Activated T-helper 17 cell treated with anti-CD3 and anti-CD28 coated beads, Interleukin-2, amount 50 U/mL, for 72 hours (primary cell): ENCODE measurements at regions not wholly inside any gene's neighbourhood (a gene's known extent, or its start where the extent isn't known, plus 50 kb on each side); places are given as distances from the start of the nearest gene placed in this dataset.

Experiments used
- ATAC-seq: fragments of 150-1000 bp; cut with Tn5 transposase; replicated peaks from 2 replicates; pipeline ENCODE4 v1.10.0; 2021; ENCODE audit warnings: mild to moderate bottlenecking, moderate library complexity
- H3K27ac Mint-ChIP-seq: one replicate; pipeline ENCODE4 v1.8.0; 2022; ENCODE audit warnings: mixed read lengths
- H3K27me3 Mint-ChIP-seq: one replicate; pipeline ENCODE4 v1.8.0; 2022; ENCODE audit warnings: mixed read lengths
- H3K36me3 Mint-ChIP-seq: one replicate; pipeline ENCODE4 v1.8.0; 2022; ENCODE audit warnings: low read depth, mild to moderate bottlenecking, mixed read lengths
- H3K4me1 Mint-ChIP-seq: one replicate; pipeline ENCODE4 v1.8.0; 2022; ENCODE audit warnings: mixed read lengths
- H3K4me3 Mint-ChIP-seq: one replicate; pipeline ENCODE4 v1.8.0; 2022; ENCODE audit warnings: mild to moderate bottlenecking, mixed read lengths
- H3K9me3 Mint-ChIP-seq: one replicate; pipeline ENCODE4 v1.8.0; 2022; ENCODE audit warnings: mixed read lengths

- Mint-ChIP-seq H3K36me3 (no peaks in the 10 kb centered on the region), H3K4me1 (no peaks in the 10 kb centered on the region), H3K9me3 (peaks cover 21% of the 10 kb centered on the region), H3K4me3 (no peak overlapping the region), H3K27ac (no peak overlapping the region), H3K27me3 (no peaks in the 10 kb centered on the region)
- ATAC-seq: no peak
Measured at GRCh38 chr4:23533859-23534258, 356.0 kb downstream of the PPARGC1A start.

GRCh38 chr4:23516716-23517115, 373.1 kb downstream of the PPARGC1A start:
- Mint-ChIP-seq H3K36me3 (no peaks in the 10 kb centered on the region), H3K9me3 (peaks cover 13% of the 10 kb centered on the region), H3K4me1 (no peaks in the 10 kb centered on the region), H3K27me3 (no peaks in the 10 kb centered on the region), H3K27ac (no peak overlapping the region), H3K4me3 (no peak overlapping the region)
- ATAC-seq: no peak

GRCh38 chr4:23504083-23504482, 385.8 kb downstream of the PPARGC1A start:
- H3K4me1 Mint-ChIP-seq: no peaks in the 10 kb centered on the region
- H3K27me3 Mint-ChIP-seq: no peaks in the 10 kb centered on the region
- no peak overlapping the region for H3K27ac Mint-ChIP-seq
- ATAC-seq: no peak
- H3K9me3 Mint-ChIP-seq: no peaks in the 10 kb centered on the region
- no peak overlapping the region for H3K4me3 Mint-ChIP-seq
- H3K36me3 Mint-ChIP-seq: no peaks in the 10 kb centered on the region

GRCh38 chr4:23500894-23501449, 388.9 kb downstream of the PPARGC1A start:
- no peaks in the 10 kb centered on the region for H3K4me1 Mint-ChIP-seq
- H3K27ac Mint-ChIP-seq: no peak overlapping the region
- no peaks in the 10 kb centered on the region for H3K36me3 Mint-ChIP-seq
- H3K4me3 Mint-ChIP-seq: no peak overlapping the region
- ATAC-seq: no peak
- H3K27me3 Mint-ChIP-seq: no peaks in the 10 kb centered on the region
- peaks cover 10% of the 10 kb centered on the region for H3K9me3 Mint-ChIP-seq

GRCh38 chr4:23485801-23486200, 404.0 kb downstream of the PPARGC1A start:
- no peak for ATAC-seq
- Mint-ChIP-seq H3K4me3 (no peak overlapping the region), H3K36me3 (no peaks in the 10 kb centered on the region), H3K27ac (no peak overlapping the region), H3K9me3 (no peaks in the 10 kb centered on the region), H3K27me3 (no peaks in the 10 kb centered on the region), H3K4me1 (no peaks in the 10 kb centered on the region)

GRCh38 chr4:23484689-23485088, 405.2 kb downstream of the PPARGC1A start:
- Mint-ChIP-seq H3K27me3 (no peaks in the 10 kb centered on the region), H3K36me3 (no peaks in the 10 kb centered on the region), H3K9me3 (no peaks in the 10 kb centered on the region), H3K4me1 (no peaks in the 10 kb centered on the region), H3K4me3 (no peak overlapping the region), H3K27ac (no peak overlapping the region)
- ATAC-seq: no peak

GRCh38 chr4:23483320-23483960, 406.4 kb downstream of the PPARGC1A start:
- Mint-ChIP-seq H3K27ac (no peak overlapping the region), H3K27me3 (no peaks in the 10 kb centered on the region), H3K4me1 (no peaks in the 10 kb centered on the region), H3K9me3 (no peaks in the 10 kb centered on the region), H3K4me3 (no peak overlapping the region), H3K36me3 (no peaks in the 10 kb centered on the region)
- ATAC-seq: no peak

GRCh38 chr4:23481566-23481965, 408.3 kb downstream of the PPARGC1A start:
- Mint-ChIP-seq H3K36me3 (no peaks in the 10 kb centered on the region), H3K4me1 (no peaks in the 10 kb centered on the region), H3K4me3 (no peak overlapping the region), H3K27ac (no peak overlapping the region), H3K27me3 (no peaks in the 10 kb centered on the region), H3K9me3 (no peaks in the 10 kb centered on the region)
- no peak for ATAC-seq

GRCh38 chr4:23477905-23478304, 411.9 kb downstream of the PPARGC1A start:
- Mint-ChIP-seq H3K36me3 (no peaks in the 10 kb centered on the region), H3K4me1 (no peaks in the 10 kb centered on the region), H3K9me3 (no peaks in the 10 kb centered on the region), H3K27me3 (no peaks in the 10 kb centered on the region), H3K27ac (no peak overlapping the region), H3K4me3 (no peak overlapping the region)
- no peak for ATAC-seq

- H3K27me3 Mint-ChIP-seq: peaks cover 3% of the 10 kb centered on the region
- H3K27ac Mint-ChIP-seq: no peak overlapping the region
- H3K4me3 Mint-ChIP-seq: no peak overlapping the region
- H3K36me3 Mint-ChIP-seq: no peaks in the 10 kb centered on the region
- no peaks in the 10 kb centered on the region for H3K4me1 Mint-ChIP-seq
- no peak for ATAC-seq
- H3K9me3 Mint-ChIP-seq: peaks cover 8% of the 10 kb centered on the region
Measured at GRCh38 chr4:23476515-23477090, 413.2 kb downstream of the PPARGC1A start.

GRCh38 chr4:23463071-23463470, 426.8 kb downstream of the PPARGC1A start:
- no peaks in the 10 kb centered on the region for H3K27me3 Mint-ChIP-seq
- peaks cover 20% of the 10 kb centered on the region for H3K9me3 Mint-ChIP-seq
- ATAC-seq: no peak
- H3K27ac Mint-ChIP-seq: no peak overlapping the region
- no peak overlapping the region for H3K4me3 Mint-ChIP-seq
- H3K36me3 Mint-ChIP-seq: no peaks in the 10 kb centered on the region
- peaks cover 5% of the 10 kb centered on the region for H3K4me1 Mint-ChIP-seq

- Mint-ChIP-seq H3K4me3 (no peak overlapping the region), H3K4me1 (peaks cover under 1% of the 10 kb centered on the region)
Measured at GRCh38 chr4:23458054-23458453, 431.8 kb downstream of the PPARGC1A start.

GRCh38 chr4:23456864-23457263, 433.0 kb downstream of the PPARGC1A start:
- Mint-ChIP-seq H3K4me3 (no peak overlapping the region), H3K4me1 (no peaks in the 10 kb centered on the region), H3K27me3 (no peaks in the 10 kb centered on the region), H3K36me3 (no peaks in the 10 kb centered on the region), H3K9me3 (peaks cover 13% of the 10 kb centered on the region), H3K27ac (no peak overlapping the region)
- ATAC-seq: no peak

More at GRCh38 chr4:23458054-23458453, 431.8 kb downstream of the PPARGC1A start:
- Mint-ChIP-seq H3K27me3 (no peaks in the 10 kb centered on the region), H3K9me3 (peaks cover 16% of the 10 kb centered on the region), H3K27ac (no peak overlapping the region), H3K36me3 (no peaks in the 10 kb centered on the region)
- ATAC-seq: no peak

- Mint-ChIP-seq H3K36me3 (no peaks in the 10 kb centered on the region), H3K9me3 (peaks cover 11% of the 10 kb centered on the region), H3K4me1 (no peaks in the 10 kb centered on the region), H3K27me3 (no peaks in the 10 kb centered on the region), H3K4me3 (no peak overlapping the region), H3K27ac (no peak overlapping the region)
- no peak for ATAC-seq
Measured at GRCh38 chr4:23455456-23456158, 434.2 kb downstream of the PPARGC1A start.

- no peaks in the 10 kb centered on the region for H3K4me1 Mint-ChIP-seq
- H3K36me3 Mint-ChIP-seq: no peaks in the 10 kb centered on the region
- no peak overlapping the region for H3K4me3 Mint-ChIP-seq
- no peaks in the 10 kb centered on the region for H3K9me3 Mint-ChIP-seq
- no peaks in the 10 kb centered on the region for H3K27me3 Mint-ChIP-seq
- H3K27ac Mint-ChIP-seq: no peak overlapping the region
- ATAC-seq: no peak
Measured at GRCh38 chr4:23441530-23442069, 448.2 kb downstream of the PPARGC1A start.
